GM18507 (cell line): ENCODE measurements at regions not wholly inside any gene's neighbourhood (a gene's known extent, or its start where the extent isn't known, plus 50 kb on each side); places are given as distances from the start of the nearest gene placed in this dataset.
A peak's percentile ranks its signal among the peaks of the same experiment; 100 is the strongest.
"Not testable (repeated sequence)": the region's sequence is repeated elsewhere in the genome, so short reads cannot be mapped to it uniquely, and the experiment has no call there.

Experiments used
- DNase-seq: peaks from one replicate; pipeline ENCODE4 v3.0.0; 2011; ENCODE audit warnings: low read depth; ENCODE audit not compliant: insufficient read length; ENCODE audit errors: extremely low spot score
- FAIRE-seq: peaks from 2 replicates; lab custom pipeline; 2011; peaks lifted over from hg19 to GRCh38; lab: Jason Lieb, UNC

GRCh38 chr20:53826597-53827291 is 233.1 kb upstream of the ZNF217 start:
- FAIRE-seq (peak; percentile 67), DNase-seq (no peak)

GRCh38 chr20:53826090-53826489 is 232.5 kb upstream of the ZNF217 start:
- FAIRE-seq: no peak

GRCh38 chr20:53825282-53825681 is 231.6 kb upstream of the ZNF217 start:
- DNase-seq: no peak
- FAIRE-seq: no peak

More at GRCh38 chr20:53826090-53826489, 232.5 kb upstream of the ZNF217 start:
- no peak for DNase-seq

GRCh38 chr20:53824779-53825178 is 231.1 kb upstream of the ZNF217 start:
- FAIRE-seq: no peak
- no peak for DNase-seq

- no peak for FAIRE-seq
- DNase-seq: no peak
Measured at GRCh38 chr20:53823121-53823764, 229.6 kb upstream of the ZNF217 start.

GRCh38 chr20:53822534-53822933 is 228.9 kb upstream of the ZNF217 start:
- DNase-seq (no peak), FAIRE-seq (no peak)

GRCh38 chr20:53819973-53820451 is 226.4 kb upstream of the ZNF217 start:
- FAIRE-seq (no peak), DNase-seq (no peak)

- FAIRE-seq: no peak
Measured at GRCh38 chr20:53818457-53819177, 225.0 kb upstream of the ZNF217 start.

GRCh38 chr20:53817513-53817912 is 223.9 kb upstream of the ZNF217 start:
- DNase-seq, FAIRE-seq: not testable (repeated sequence)

More at GRCh38 chr20:53818457-53819177, 225.0 kb upstream of the ZNF217 start:
- DNase-seq: no peak

GRCh38 chr20:53816872-53817398 is 223.3 kb upstream of the ZNF217 start:
- FAIRE-seq: no peak
- no peak for DNase-seq

- no peak for DNase-seq
- peak; percentile 24 for FAIRE-seq
Measured at GRCh38 chr20:53815509-53815908, 221.9 kb upstream of the ZNF217 start.

- no peak for FAIRE-seq
- no peak for DNase-seq
Measured at GRCh38 chr20:53814060-53814459, 220.4 kb upstream of the ZNF217 start.

- DNase-seq: no peak
Measured at GRCh38 chr20:53813636-53814035, 220.0 kb upstream of the ZNF217 start.

GRCh38 chr20:53811577-53811976 is 217.9 kb upstream of the ZNF217 start:
- DNase-seq: no peak
- FAIRE-seq: no peak

More at GRCh38 chr20:53813636-53814035, 220.0 kb upstream of the ZNF217 start:
- FAIRE-seq: no peak

- no peak for DNase-seq
- no peak for FAIRE-seq
Measured at GRCh38 chr20:53810661-53811355, 217.2 kb upstream of the ZNF217 start.

GRCh38 chr20:53809728-53810365 is 216.2 kb upstream of the ZNF217 start:
- FAIRE-seq (no peak), DNase-seq (no peak)

GRCh38 chr20:53809217-53809616 is 215.6 kb upstream of the ZNF217 start:
- no peak for FAIRE-seq
- no peak for DNase-seq

GRCh38 chr20:53808733-53809132 is 215.1 kb upstream of the ZNF217 start:
- FAIRE-seq (no peak), DNase-seq (no peak)

- not testable (repeated sequence) for DNase-seq, FAIRE-seq
Measured at GRCh38 chr20:53808302-53808701, 214.7 kb upstream of the ZNF217 start.
